ENCODE measurements at regions not wholly inside any gene's neighbourhood (a gene's known extent, or its start where the extent isn't known, plus 50 kb on each side); places are given as distances from the start of the nearest gene placed in this dataset.

DNA sequence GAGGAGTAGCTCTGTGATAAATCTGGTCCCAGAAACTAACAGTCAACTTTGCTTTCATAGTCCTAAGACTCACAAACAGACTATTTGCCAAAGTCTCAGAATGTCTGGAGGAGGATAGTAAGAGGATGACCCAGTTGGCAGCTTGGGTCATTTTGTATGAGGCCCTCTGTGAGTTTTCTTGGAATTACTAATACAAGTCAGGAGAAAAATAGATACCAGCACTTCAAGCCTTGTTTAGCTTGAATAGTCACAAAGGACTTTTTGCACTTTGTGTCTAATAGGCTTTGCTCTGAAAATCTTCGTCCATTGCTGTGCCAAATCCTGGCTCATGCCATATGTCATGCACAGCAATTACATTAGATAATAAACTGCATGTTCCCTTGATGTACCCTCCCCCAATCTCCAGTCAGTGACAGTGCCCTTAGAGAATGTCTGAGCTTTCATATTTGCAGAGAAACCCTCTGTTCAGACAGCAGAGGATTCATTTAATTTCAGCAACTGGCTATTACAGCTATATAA is 612.8 kb downstream of the CSNK1G3 start:
- DNase-seq (ENCODE audit: low spot score) (no peak), FAIRE-seq (no peak), ATAC-seq (no peak)
- intact Hi-C loops (cut with micrococcal nuclease; ENCODE audit: unreplicated experiment) (no loop called here), in situ Hi-C loops (cut with HindIII; ENCODE audit: extremely low pct_ligation_motif_present, low pct_unique_long_range_greater_than_20kb) (no loop called here)
- no peaks in the 10 kb centered on the region for H3K79me2 ChIP-seq (ENCODE audit: insufficient read depth, low read length)
- 0% methylated on average over 1 of the region's 1 CpG for WGBS (ENCODE audit: low lambda C conversion rate)
- no peaks in the 10 kb centered on the region for H3K27me3 ChIP-seq (ENCODE audit: control insufficient read depth in 1 of 2, insufficient read depth in 2 of 2, low read length in 2 of 2)
- no peak overlapping the region for H2AFZ ChIP-seq (ENCODE audit: low read length)
- no peak overlapping the region for H3K9ac ChIP-seq (ENCODE audit: insufficient read depth, low read depth, low read length)
- no TSS peak for BruUV-seq (replicated peaks)
- no peak overlapping the region for H3K4me3 ChIP-seq (replicated peaks in 1 of 3; ENCODE audit: insufficient read depth in 1 of 3, low read depth in 2 of 3, low read length in 3 of 3)
- CTCF ChIA-PET (ENCODE audit: low intra/inter-chr PET ratio, low total read pairs) = no interaction called here
- H3K9me3 ChIP-seq (ENCODE audit: low read length) = no peaks in the 10 kb centered on the region
- no peaks in the 10 kb centered on the region for H3K4me1 ChIP-seq (ENCODE audit: insufficient read depth, low read length)
- no peak overlapping the region for H3K4me2 ChIP-seq (ENCODE audit: low read depth, low read length)
- no peaks in the 10 kb centered on the region for H3K36me3 ChIP-seq (replicated peaks in 1 of 2; ENCODE audit: control insufficient read depth in 1 of 2, insufficient read depth in 2 of 2, low read length in 2 of 2)
- no peaks in the 10 kb centered on the region for H4K20me1 ChIP-seq (ENCODE audit: insufficient read depth, low read length)
- POLR2A ChIA-PET = no interaction called here
- H3K27ac ChIP-seq (ENCODE audit: extremely low read length, insufficient read depth, low read length) = no peak overlapping the region
- TF ChIP-seq MED8 (CRISPR knock-in tag; IDR thresholded peaks at IDR 0.05; ENCODE audit: insufficient replicate concordance) (no peak), ZMYM3 (CRISPR knock-in tag; IDR thresholded peaks at IDR 0.05) (no peak), SNAPC2 (CRISPR knock-in tag; IDR thresholded peaks at IDR 0.05) (no peak), ZNF713 (CRISPR knock-in tag; IDR thresholded peaks at IDR 0.05) (no peak), ARID3A (IDR thresholded peaks at IDR 0.05; ENCODE audit: low read depth, low read length) (no peak), ZSCAN21 (CRISPR knock-in tag; IDR thresholded peaks at IDR 0.05; ENCODE audit: borderline replicate concordance) (no peak), ZFP62 (CRISPR knock-in tag; IDR thresholded peaks at IDR 0.05) (no peak), ATF7-NPFF (CRISPR knock-in tag; IDR thresholded peaks at IDR 0.05; ENCODE audit: low read depth) (no peak), KDM3A (CRISPR knock-in tag; IDR thresholded peaks at IDR 0.05; ENCODE audit: low read depth) (no peak), THAP11 (CRISPR knock-in tag; IDR thresholded peaks at IDR 0.05) (no peak), CCDC6 (CRISPR knock-in tag; IDR thresholded peaks at IDR 0.05) (no peak), ZNF777 (CRISPR knock-in tag; IDR thresholded peaks at IDR 0.05) (no peak), HOXA3 (CRISPR knock-in tag; IDR thresholded peaks at IDR 0.05) (no peak), ZNF143 (CRISPR knock-in tag; IDR thresholded peaks at IDR 0.05) (no peak), CREM (IDR thresholded peaks at IDR 0.05) (no peak), CREM (CRISPR knock-in tag; IDR thresholded peaks at IDR 0.05) (no peak)
- TF ChIP-seq, protein P1, sequence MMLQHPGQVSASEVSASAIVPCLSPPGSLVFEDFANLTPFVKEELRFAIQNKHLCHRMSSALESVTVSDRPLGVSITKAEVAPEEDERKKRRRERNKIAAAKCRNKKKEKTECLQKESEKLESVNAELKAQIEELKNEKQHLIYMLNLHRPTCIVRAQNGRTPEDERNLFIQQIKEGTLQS (CRISPR knock-in tag; IDR thresholded peaks at IDR 0.05) = no peak
- TF ChIP-seq, protein P2, sequence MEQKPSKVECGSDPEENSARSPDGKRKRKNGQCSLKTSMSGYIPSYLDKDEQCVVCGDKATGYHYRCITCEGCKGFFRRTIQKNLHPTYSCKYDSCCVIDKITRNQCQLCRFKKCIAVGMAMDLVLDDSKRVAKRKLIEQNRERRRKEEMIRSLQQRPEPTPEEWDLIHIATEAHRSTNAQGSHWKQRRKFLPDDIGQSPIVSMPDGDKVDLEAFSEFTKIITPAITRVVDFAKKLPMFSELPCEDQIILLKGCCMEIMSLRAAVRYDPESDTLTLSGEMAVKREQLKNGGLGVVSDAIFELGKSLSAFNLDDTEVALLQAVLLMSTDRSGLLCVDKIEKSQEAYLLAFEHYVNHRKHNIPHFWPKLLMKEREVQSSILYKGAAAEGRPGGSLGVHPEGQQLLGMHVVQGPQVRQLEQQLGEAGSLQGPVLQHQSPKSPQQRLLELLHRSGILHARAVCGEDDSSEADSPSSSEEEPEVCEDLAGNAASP (CRISPR knock-in tag; IDR thresholded peaks at IDR 0.05; ENCODE audit: borderline replicate concordance) = no peak
- TF ChIP-seq, protein P3, sequence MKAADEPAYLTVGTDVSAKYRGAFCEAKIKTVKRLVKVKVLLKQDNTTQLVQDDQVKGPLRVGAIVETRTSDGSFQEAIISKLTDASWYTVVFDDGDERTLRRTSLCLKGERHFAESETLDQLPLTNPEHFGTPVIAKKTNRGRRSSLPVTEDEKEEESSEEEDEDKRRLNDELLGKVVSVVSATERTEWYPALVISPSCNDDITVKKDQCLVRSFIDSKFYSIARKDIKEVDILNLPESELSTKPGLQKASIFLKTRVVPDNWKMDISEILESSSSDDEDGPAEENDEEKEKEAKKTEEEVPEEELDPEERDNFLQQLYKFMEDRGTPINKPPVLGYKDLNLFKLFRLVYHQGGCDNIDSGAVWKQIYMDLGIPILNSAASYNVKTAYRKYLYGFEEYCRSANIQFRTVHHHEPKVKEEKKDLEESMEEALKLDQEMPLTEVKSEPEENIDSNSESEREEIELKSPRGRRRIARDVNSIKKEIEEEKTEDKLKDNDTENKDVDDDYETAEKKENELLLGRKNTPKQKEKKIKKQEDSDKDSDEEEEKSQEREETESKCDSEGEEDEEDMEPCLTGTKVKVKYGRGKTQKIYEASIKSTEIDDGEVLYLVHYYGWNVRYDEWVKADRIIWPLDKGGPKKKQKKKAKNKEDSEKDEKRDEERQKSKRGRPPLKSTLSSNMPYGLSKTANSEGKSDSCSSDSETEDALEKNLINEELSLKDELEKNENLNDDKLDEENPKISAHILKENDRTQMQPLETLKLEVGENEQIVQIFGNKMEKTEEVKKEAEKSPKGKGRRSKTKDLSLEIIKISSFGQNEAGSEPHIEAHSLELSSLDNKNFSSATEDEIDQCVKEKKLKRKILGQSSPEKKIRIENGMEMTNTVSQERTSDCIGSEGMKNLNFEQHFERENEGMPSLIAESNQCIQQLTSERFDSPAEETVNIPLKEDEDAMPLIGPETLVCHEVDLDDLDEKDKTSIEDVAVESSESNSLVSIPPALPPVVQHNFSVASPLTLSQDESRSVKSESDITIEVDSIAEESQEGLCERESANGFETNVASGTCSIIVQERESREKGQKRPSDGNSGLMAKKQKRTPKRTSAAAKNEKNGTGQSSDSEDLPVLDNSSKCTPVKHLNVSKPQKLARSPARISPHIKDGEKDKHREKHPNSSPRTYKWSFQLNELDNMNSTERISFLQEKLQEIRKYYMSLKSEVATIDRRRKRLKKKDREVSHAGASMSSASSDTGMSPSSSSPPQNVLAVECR (CRISPR knock-in tag; IDR thresholded peaks at IDR 0.05; ENCODE audit: borderline replicate concordance) = no peak
